ENCODE measurements at regions not wholly inside any gene's neighbourhood (a gene's known extent, or its start where the extent isn't known, plus 50 kb on each side); places are given as distances from the start of the nearest gene placed in this dataset.

DNA sequence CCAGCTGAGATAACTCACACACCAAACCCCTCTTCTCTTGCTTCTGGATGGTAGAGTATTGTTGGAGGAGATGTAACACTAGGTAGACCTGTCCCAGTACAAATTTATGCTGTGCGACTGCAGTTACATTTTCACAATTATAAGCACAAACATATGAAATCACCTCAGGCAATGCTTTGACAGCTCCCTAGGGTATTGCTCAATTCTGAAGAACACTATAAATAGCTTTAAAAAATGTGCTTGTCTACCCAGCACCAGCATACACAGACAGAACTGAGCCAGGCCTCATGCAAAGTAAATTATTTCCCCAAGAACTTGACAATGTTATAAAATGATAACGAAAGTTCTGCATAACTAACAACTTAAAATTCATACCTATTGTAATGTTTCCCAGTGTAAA, 1999.1 kb upstream of the ADGRL3 start:
- in situ Hi-C loops (cut with MboI; ENCODE audit: low pct_unique_long_range_greater_than_20kb in 2 of 9, low sequenced_read_pairs in 9 of 9, unreplicated experiment in 9 of 9), result no loop called here
- no peak overlapping the region for H3K4me3 ChIP-seq
- 0 to 100% (median 80%) methylated on average over 1 to 2 of the region's 2 CpGs; no CpG with 5 or more reads in 4 of the 10 experiments for WGBS, 10 experiments
- H3K27ac ChIP-seq, result no peak overlapping the region
- ATAC-seq (replicated peaks in 6 of 8), result peak in 5 of 8 experiments; percentile 70 to 99 (median 97)
- H3K4me1 ChIP-seq (replicated peaks in 1 of 2), result peaks cover 0 to 8% of the 10 kb centered on the region in 2 donors

DNA sequence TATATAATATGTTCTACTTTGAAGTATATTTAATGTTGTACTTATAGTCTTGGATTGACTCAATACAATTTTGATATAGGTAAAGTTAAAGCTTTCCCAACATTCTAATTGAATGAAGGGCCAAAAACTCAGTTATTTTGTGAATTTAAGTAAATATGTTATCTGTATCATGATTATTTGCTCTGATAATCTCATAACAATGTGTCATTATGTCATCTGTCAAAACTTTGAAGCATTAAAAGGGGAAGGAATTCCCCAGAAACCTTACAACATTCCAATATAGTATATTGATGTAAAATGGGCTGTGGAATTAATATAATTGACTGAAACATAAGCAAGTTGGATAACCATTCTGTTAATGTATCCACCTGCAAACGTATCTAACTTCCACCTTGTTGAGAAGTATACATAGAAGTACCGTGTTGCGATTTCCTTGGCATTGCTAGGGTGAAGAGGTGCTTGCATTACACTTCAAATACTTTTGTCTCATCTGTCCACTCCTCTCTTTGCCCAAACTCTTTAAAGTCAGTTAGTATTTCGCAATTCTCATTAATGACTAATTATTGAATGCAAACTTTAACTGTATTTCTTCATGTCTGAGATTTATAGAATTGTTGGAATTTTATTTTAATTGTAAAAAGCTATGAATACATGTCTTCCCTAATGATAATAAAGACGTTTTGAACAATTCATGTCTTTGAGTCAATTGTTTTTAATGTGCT, 1982.1 kb upstream of the ADGRL3 start:
- Histone ChIP-seq H3K4me1 (replicated peaks in 1 of 2) (no peaks in the 10 kb centered on the region), H3K27ac (no peak overlapping the region), H3K4me3 (no peak overlapping the region)
- WGBS, 10 experiments, result 18 to 87% (median 71%) methylated on average over 1 to 5 of the region's 5 CpGs
- in situ Hi-C loops (cut with MboI; ENCODE audit: low pct_unique_long_range_greater_than_20kb in 2 of 9, low sequenced_read_pairs in 9 of 9, unreplicated experiment in 9 of 9), result no loop called here
- ATAC-seq (replicated peaks in 6 of 8), result no peak

GRCh38 chr4:59222221-59222620, 1977.9 kb upstream of the ADGRL3 start:
- no peak overlapping the region for H3K27ac ChIP-seq
- no peak for ATAC-seq (replicated peaks in 6 of 8)
- H3K4me1 ChIP-seq (replicated peaks in 1 of 2), result no peaks in the 10 kb centered on the region
- in situ Hi-C loops (cut with MboI; ENCODE audit: low pct_unique_long_range_greater_than_20kb in 2 of 9, low sequenced_read_pairs in 9 of 9, unreplicated experiment in 9 of 9), result no loop called here
- 0 to 100% (median 79%) methylated on average over 1 to 4 of the region's 4 CpGs; no CpG with 5 or more reads in 1 of the 10 experiments for WGBS, 10 experiments
- H3K4me3 ChIP-seq, result no peak overlapping the region

DNA sequence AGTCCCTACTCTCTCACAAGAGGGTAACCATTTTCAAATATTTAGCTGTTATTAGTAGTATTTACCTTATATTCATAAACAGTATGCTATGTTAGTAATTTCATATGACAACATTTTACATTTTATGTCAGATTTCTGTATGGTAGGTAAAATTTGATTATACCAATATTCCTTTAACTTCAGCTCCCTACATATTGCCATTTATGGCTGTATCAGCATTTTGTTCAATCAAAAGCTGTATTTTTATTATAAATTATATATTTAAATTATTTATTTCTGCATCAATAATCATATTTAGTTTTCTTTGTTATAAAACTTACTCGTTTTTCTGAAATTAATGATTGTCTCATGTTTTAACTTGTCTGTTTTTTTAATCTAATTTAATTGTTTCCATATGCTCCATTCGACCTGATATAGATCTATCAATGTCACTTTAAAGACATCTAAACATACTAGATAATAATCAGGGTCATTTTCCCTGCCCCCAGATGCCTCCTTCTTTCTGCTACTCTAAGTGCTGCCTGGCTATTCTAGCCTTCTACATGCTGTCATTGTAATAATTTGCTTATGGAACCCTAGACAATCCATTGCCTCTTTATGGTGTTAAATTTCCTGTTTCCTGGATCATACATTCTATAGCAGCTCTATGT, 1976.7 kb upstream of the ADGRL3 start:
- ATAC-seq (replicated peaks in 6 of 8), result no peak
- H3K4me1 ChIP-seq (replicated peaks in 1 of 2), result no peaks in the 10 kb centered on the region
- no peak overlapping the region for H3K27ac ChIP-seq
- in situ Hi-C loops (cut with MboI; ENCODE audit: low pct_unique_long_range_greater_than_20kb in 2 of 9, low sequenced_read_pairs in 9 of 9, unreplicated experiment in 9 of 9), result no loop called here
- WGBS, 10 experiments, result 0 to 92% (median 54%) methylated on average over 1 to 2 of the region's 2 CpGs; no CpG with 5 or more reads in 1 of the 10 experiments
- H3K4me3 ChIP-seq, result no peak overlapping the region

- in situ Hi-C loops (cut with MboI; ENCODE audit: low pct_unique_long_range_greater_than_20kb in 2 of 9, low sequenced_read_pairs in 9 of 9, unreplicated experiment in 9 of 9), result no loop called here
- 19 to 100% (median 57%) methylated on average over 1 to 3 of the region's 3 CpGs; no CpG with 5 or more reads in 6 of the 10 experiments for WGBS, 10 experiments
- no peaks in the 10 kb centered on the region for H3K4me1 ChIP-seq (replicated peaks in 1 of 2)
- no peak for ATAC-seq (replicated peaks in 6 of 8)
- no peak overlapping the region for H3K27ac ChIP-seq
- H3K4me3 ChIP-seq, result no peak overlapping the region
Measured at GRCh38 chr4:59238212-59238611, 1961.9 kb upstream of the ADGRL3 start.

- Histone ChIP-seq H3K27ac (no peak overlapping the region), H3K4me1 (replicated peaks in 1 of 2) (no peaks in the 10 kb centered on the region), H3K4me3 (no peak overlapping the region)
- ATAC-seq (replicated peaks in 6 of 8), result peak in 5 of 8 experiments; percentile 35 to 63 (median 53)
- 0 to 62% (median 44%) methylated on average over 3 to 7 of the region's 7 CpGs; no CpG with 5 or more reads in 1 of the 10 experiments for WGBS, 10 experiments
- in situ Hi-C loops (cut with MboI; ENCODE audit: low pct_unique_long_range_greater_than_20kb in 2 of 9, low sequenced_read_pairs in 9 of 9, unreplicated experiment in 9 of 9), result no loop called here
Measured at GRCh38 chr4:59240011-59240410, 1960.1 kb upstream of the ADGRL3 start.

GRCh38 chr4:59243038-59243437, 1957.1 kb upstream of the ADGRL3 start:
- Histone ChIP-seq H3K4me3 (no peak overlapping the region), H3K27ac (no peak overlapping the region), H3K4me1 (replicated peaks in 1 of 2) (no peaks in the 10 kb centered on the region)
- no peak for ATAC-seq (replicated peaks in 6 of 8)
- in situ Hi-C loops (cut with MboI; ENCODE audit: low pct_unique_long_range_greater_than_20kb in 2 of 9, low sequenced_read_pairs in 9 of 9, unreplicated experiment in 9 of 9), result no loop called here

DNA sequence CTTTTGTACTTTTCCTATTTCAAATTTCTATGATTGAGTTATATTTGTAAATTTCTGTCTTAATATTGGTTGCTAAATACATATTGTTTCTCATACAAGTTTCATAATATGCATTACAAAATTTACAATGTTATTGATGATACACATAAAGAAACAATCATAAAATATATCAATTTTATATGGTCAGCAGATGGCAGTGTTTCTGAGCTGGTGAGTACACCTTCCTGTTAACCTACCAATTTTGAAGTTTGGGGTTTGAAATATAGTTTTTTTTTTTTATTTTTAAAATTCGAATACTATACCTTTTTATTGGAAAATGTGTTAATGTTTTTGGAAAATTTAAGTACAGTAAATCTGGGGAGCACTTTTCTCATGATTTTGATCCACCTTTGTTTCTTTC, 1953.1 kb upstream of the ADGRL3 start:
- in situ Hi-C loops (cut with MboI; ENCODE audit: low pct_unique_long_range_greater_than_20kb in 2 of 9, low sequenced_read_pairs in 9 of 9, unreplicated experiment in 9 of 9), result no loop called here
- no peak for ATAC-seq (replicated peaks in 6 of 8)
- Histone ChIP-seq H3K27ac (no peak overlapping the region), H3K4me3 (no peak overlapping the region), H3K4me1 (replicated peaks in 1 of 2) (no peaks in the 10 kb centered on the region)
- WGBS, 10 experiments, result 0 to 13% (median 0%) methylated on average over 1 of the region's 1 CpG; no CpG with 5 or more reads in 1 of the 10 experiments

- no peak overlapping the region for H3K4me3 ChIP-seq
- ATAC-seq (replicated peaks in 6 of 8), result no peak
- no peaks in the 10 kb centered on the region for H3K4me1 ChIP-seq (replicated peaks in 1 of 2)
- 0 to 100% (median 78%) methylated on average over 1 of the region's 1 CpG; no CpG with 5 or more reads in 1 of the 10 experiments for WGBS, 10 experiments
- no peak overlapping the region for H3K27ac ChIP-seq
- in situ Hi-C loops (cut with MboI; ENCODE audit: low pct_unique_long_range_greater_than_20kb in 2 of 9, low sequenced_read_pairs in 9 of 9, unreplicated experiment in 9 of 9), result no loop called here
Measured at GRCh38 chr4:59248313-59248712, 1951.8 kb upstream of the ADGRL3 start.

DNA sequence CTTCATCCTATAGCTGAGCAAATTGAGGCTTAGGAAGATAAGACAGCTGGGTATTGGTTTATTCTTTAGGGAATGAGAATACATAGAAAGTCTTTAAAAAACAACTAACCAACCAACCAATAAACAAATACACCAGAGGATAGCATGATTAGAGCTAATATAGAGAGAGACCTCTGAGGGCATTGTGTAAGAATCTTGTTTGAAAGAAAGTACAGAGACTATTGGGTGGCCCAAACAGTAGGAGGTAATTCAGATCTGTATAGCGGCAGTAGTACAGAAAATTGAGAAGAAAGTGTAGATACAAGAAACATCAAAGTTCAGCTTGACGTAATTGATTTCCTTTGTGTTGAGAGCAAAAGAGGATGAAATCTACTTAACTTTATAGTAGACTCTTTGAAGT, 1951.0 kb upstream of the ADGRL3 start:
- no peak overlapping the region for H3K4me3 ChIP-seq
- no peaks in the 10 kb centered on the region for H3K4me1 ChIP-seq (replicated peaks in 1 of 2)
- 0 to 75% (median 46%) methylated on average over 1 to 2 of the region's 2 CpGs; no CpG with 5 or more reads in 2 of the 10 experiments for WGBS, 10 experiments
- no peak overlapping the region for H3K27ac ChIP-seq
- no peak for ATAC-seq (replicated peaks in 6 of 8)
- in situ Hi-C loops (cut with MboI; ENCODE audit: low pct_unique_long_range_greater_than_20kb in 2 of 9, low sequenced_read_pairs in 9 of 9, unreplicated experiment in 9 of 9), result no loop called here

GRCh38 chr4:59258002-59258401, 1942.1 kb upstream of the ADGRL3 start:
- Histone ChIP-seq H3K4me1 (replicated peaks in 1 of 2) (no peaks in the 10 kb centered on the region), H3K27ac (no peak overlapping the region), H3K4me3 (no peak overlapping the region)
- no peak for ATAC-seq (replicated peaks in 6 of 8)
- in situ Hi-C loops (cut with MboI; ENCODE audit: low pct_unique_long_range_greater_than_20kb in 2 of 9, low sequenced_read_pairs in 9 of 9, unreplicated experiment in 9 of 9), result no loop called here
- WGBS, 10 experiments, result 0 to 100% (median 83%) methylated on average over 1 to 2 of the region's 2 CpGs

DNA sequence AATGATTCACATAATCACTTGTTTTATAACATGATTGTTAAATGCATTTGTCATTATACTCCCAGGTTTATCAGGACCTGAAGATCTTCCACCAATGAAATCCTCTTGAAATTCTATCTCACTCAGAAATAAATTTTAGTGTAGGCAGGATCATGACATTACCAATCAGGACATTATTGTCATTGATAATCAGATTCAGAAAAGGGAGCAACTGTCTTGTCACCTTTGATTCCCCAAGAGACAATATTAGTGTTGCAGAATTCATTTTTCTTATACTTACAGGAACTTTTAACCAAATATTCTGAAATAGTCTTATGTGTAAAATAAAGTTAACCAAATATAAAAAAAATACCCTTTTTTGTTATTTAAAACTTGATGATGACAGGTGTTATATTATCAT, 1892.5 kb upstream of the ADGRL3 start:
- Histone ChIP-seq H3K27ac (no peak overlapping the region), H3K4me1 (replicated peaks in 1 of 2) (peaks cover 0 to 2% of the 10 kb centered on the region in 2 donors), H3K4me3 (no peak overlapping the region)
- in situ Hi-C loops (cut with MboI; ENCODE audit: low pct_unique_long_range_greater_than_20kb in 2 of 9, low sequenced_read_pairs in 9 of 9, unreplicated experiment in 9 of 9), result no loop called here
- no peak for ATAC-seq (replicated peaks in 6 of 8)

- Histone ChIP-seq H3K27ac (no peak overlapping the region), H3K4me1 (replicated peaks in 1 of 2) (no peaks in the 10 kb centered on the region), H3K4me3 (no peak overlapping the region)
- in situ Hi-C loops (cut with MboI; ENCODE audit: low pct_unique_long_range_greater_than_20kb in 2 of 9, low sequenced_read_pairs in 9 of 9, unreplicated experiment in 9 of 9), result no loop called here
- 60 to 86% (median 83%) methylated on average over 1 of the region's 1 CpG; no CpG with 5 or more reads in 7 of the 10 experiments for WGBS, 10 experiments
- ATAC-seq (replicated peaks in 6 of 8), result no peak
Measured at GRCh38 chr4:59314637-59315036, 1885.5 kb upstream of the ADGRL3 start.

DNA sequence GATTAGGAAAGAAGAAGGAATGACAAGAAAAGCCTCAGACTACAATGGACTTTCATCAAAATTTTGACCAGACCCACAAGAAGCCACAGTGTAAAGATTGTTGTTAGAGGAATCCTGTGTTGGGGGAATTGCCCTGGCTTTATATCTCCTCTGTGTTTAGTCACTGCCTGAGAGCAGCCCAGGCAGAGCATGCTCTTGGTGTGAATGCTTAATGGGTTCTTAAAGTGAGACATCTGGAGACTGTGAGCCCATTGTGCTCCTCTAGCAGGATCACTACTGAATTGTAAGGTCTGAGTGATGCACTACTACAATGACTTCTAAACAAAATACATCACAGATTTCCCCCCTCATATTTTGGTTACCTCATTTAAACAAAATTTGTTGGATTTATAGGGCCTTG, 1860.5 kb upstream of the ADGRL3 start:
- in situ Hi-C loops (cut with MboI; ENCODE audit: low pct_unique_long_range_greater_than_20kb in 2 of 9, low sequenced_read_pairs in 9 of 9, unreplicated experiment in 9 of 9), result no loop called here
- peak in 5 of 8 experiments; percentile 76 to 82 (median 76) for ATAC-seq (replicated peaks in 6 of 8)
- Histone ChIP-seq H3K27ac (no peak overlapping the region), H3K4me3 (no peak overlapping the region), H3K4me1 (replicated peaks in 1 of 2) (peaks cover 2% of the 10 kb centered on the region in 2 donors)
